HG03175 (cell line): ENCODE measurements at regions not wholly inside any gene's neighbourhood (a gene's known extent, or its start where the extent isn't known, plus 50 kb on each side); places are given as distances from the start of the nearest gene placed in this dataset.

ENCODE experiments used
- ATAC-seq: cut with Tn5 transposase; IDR thresholded peaks from one replicate; pipeline ENCODE4 v1.9.1; 2021; ENCODE audit warnings: mild to moderate bottlenecking, moderate library complexity; ENCODE audit not compliant: unreplicated experiment

GRCh38 chr21:33155005-33155404, 74.7 kb upstream of the IFNAR2 start:
- ATAC-seq: no peak

- no peak for ATAC-seq
Observed at GRCh38 chr21:33155422-33155821, 74.3 kb upstream of the IFNAR2 start.

GRCh38 chr21:33157303-33157702, 72.4 kb upstream of the IFNAR2 start:
- ATAC-seq: no peak

- no peak for ATAC-seq
Observed at GRCh38 chr21:33158654-33159053, 71.1 kb upstream of the IFNAR2 start.

GRCh38 chr21:33162436-33162951, 67.2 kb upstream of the IFNAR2 start:
- no peak for ATAC-seq

GRCh38 chr21:33168886-33169285, 60.9 kb upstream of the IFNAR2 start:
- ATAC-seq: no peak

GRCh38 chr21:33169359-33169758, 60.4 kb upstream of the IFNAR2 start:
- ATAC-seq: no peak

- no peak for ATAC-seq
Observed at GRCh38 chr21:33171616-33172169, 58.0 kb upstream of the IFNAR2 start.

GRCh38 chr21:33174756-33175155, 55.0 kb upstream of the IFNAR2 start:
- no peak for ATAC-seq
